HK-2 (cell line): ENCODE measurements at regions not wholly inside any gene's neighbourhood (a gene's known extent, or its start where the extent isn't known, plus 50 kb on each side); places are given as distances from the start of the nearest gene placed in this dataset.

ENCODE experiments used
- DNase-seq: peaks from one replicate; pipeline ENCODE4 v3.0.0-alpha.2; 2018; ENCODE audit not compliant: unreplicated experiment

DNA sequence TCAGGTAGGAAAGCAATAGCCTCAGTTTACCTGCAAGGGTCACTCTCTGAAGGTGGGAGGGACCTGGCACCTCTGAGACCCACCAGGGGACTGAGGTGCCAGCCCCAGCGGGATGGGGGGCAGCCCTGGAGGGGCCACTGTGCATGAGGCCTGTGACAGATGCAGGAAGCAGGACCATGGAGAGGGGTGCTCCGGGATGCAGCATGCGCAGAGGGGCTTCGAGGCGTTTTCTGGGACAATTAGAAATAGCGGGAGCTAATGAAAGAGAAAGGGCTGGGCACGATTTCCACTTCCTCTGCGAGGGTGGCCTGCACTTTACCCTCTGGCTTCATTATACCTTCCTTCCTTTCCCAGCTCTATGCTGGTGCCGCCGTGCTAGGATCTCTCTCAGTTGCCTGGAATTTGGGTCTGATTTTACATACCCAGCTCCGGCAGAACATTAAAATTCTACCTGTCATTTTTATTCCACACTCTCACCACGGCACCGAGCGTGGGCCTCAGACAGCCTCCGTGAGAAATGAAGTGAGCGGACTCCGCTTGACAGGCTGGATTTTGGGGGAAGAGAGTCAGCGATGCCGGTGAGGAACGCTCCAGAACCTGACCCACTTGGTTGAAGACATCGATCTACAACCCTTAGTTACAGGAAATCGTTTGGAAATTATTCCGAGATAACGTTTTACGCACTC is 333.9 kb upstream of the PFKP start:
- no peak for DNase-seq

DNA sequence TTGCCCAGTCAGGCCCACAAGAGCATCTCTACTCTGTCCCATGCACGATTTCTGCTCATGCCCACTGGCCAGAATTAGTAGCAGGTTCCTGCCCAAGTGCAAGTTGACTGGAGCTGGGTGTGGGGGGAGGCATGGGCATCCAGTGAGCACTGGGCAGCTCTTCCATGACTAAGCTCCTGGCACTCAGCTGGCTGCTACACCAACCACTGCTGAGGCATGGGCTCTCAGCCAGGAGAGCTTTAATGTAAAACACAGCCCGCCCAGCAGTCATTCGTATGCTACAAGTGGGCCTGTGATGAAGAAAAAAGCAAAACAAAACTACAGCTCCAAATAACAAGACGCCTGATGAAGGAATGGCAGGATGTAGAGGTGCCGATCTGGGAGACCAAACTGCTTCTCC is 335.4 kb upstream of the PFKP start:
- DNase-seq, result no peak

DNA sequence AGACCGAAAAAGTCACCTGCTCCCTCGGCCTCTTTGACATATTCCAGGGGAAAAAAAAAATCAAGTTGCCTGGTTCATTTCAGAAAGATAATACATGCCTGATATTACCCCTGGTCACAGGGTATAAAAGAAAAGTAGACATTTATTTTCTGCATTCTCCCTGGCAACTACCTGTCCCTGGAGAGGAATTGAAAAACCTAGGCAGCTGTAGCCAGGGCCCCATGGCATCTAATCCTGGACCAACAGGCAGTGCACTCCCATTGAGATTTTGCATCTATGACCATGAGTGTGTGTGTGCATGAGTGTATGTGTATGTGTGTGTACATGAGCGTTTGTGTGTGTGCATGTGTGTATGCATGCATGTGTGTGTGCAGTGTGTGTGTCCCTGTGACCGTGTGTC is 338.2 kb upstream of the PFKP start:
- DNase-seq, result no peak

DNA sequence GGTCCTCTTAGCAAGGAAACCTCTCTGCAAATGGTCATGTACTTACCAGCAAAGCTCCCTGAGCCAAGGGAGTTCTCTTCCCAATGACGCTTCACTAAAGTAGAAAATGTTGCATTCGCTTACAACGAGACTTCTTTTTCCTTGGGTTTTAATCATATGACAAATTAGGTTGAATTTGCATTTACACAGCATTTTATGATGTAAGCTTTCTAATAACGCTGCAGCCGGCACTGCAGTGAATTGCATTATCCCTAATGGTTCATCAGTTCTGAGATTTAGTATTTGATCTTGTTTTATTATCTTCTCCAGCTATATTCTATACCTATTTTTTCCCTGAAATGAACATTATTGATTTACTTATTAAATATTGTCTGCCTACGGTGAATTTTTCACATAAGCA is 339.3 kb upstream of the PFKP start:
- no peak for DNase-seq

DNA sequence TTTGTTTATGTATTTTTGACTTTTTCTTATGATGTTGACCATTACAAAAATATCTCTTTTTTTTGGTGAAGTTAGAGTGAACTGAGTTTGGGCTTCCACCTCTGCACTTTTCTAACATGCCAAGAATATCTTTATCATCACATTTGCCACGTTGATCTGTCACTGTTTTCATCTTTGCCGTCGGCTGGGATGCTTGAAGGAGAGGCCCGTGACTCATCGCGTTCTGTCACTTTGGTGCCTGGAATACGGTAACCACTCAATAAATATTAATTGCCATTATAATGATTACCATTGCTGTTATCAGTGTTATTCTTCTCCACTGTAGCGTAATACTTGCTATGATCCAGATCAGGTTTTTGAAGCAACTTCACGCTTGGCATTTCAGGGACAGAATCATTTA is 350.8 kb upstream of the PFKP start:
- no peak for DNase-seq

DNA sequence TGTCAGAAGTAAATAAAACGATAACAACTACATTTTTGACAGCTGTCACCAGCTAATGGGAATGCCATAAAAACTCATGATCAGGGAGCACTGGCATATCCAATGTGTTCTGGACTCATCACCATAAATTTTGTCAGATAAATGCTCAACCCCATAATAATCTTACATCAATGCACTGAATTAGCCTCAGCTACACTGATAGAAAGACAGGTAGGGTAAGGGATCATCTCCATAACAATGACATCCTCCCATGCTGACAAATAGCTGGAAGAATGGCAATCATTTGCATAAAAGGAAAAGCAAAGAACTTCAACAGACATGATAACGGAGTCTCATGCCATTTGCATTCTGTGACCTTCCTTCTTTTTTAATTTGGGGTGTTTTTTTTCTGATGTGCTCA is 352.8 kb upstream of the PFKP start:
- no peak for DNase-seq

DNA sequence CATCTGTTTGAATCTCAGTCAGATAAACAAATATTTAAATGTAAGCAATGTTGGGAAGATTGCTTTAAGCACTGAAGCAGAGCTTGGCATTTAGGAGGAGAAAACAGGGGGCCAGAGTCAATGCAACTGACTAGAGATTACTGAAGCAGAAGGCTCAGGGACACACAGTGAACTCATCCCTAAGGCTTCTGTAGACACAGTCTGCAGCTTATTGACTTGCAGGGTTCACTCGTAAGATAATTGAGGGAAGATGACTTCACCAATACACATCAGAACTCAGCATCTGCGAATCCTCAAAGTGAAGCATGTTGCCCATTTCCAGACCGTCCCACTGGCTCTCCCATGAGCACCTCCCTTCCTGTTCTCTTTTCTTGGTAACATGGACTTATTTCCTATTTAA is 363.4 kb upstream of the PFKP start:
- DNase-seq, result no peak

DNA sequence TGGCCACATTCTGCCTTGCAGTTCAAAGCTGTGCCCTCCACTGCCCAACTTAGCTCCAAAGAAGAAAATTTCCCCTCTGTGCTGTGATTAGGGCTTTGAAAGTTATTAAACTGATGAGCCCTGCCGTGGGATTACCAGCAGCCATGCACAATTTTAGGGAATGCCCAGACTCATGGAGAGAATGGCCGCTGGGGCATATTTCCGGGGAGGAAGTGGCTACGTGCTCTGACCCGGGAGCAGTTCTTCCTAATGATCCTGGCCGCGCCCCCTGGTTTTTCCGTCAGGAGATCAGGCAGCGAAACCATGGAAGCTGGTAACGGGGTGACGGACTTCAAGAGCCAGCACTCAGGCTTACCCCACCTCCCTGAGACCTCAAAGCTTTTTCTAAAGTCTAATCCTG is 365.5 kb upstream of the PFKP start:
- no peak for DNase-seq

DNA sequence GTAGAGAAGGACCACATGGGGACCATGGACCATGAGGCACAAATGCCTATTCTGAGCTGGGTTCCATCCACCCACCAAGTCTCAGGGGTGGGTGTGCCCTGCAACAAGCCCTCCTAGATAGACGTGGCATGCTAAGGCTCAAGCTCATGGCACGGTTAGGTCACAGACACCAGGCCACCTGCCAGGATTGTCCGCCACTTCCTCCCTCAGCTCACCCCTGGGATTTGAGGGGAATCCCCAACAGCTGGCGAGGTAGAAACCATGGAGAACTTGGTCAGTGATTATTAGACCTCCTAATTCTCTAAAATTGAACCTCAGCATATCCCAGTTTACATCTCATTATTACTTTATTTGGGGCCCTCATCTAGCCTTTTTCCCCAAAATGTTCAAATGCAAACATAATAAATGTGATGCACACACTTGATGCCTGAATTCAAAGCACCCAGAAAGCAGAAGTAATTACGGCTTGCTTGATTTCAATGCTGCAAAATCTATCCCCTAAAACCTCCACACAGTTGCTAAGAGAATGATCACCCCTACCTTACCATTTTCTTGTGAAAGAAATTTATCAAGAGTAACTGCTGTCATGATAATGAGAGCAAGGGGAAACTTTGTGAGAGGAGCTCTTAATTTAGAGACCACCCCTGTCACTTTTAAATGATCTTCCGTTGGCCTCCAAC is 366.6 kb upstream of the PFKP start:
- DNase-seq, result no peak

DNA sequence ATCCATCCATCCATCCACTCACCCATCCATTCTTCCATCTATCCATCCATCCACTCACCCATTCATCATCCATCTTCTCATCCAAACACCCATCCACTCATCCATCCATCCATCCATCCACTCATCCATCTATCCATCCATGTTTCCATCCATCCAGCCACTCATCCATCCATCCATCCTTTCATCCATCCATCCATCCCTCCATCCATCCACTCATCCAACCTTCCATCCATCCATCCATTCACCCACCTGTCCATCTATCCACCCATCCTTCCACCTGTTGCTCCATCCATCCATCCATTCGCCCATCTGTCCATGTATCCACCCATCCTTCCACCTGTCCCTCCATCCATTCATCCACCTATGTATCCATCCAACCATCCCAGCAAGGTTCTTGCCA is 378.4 kb upstream of the PFKP start:
- no peak for DNase-seq

DNA sequence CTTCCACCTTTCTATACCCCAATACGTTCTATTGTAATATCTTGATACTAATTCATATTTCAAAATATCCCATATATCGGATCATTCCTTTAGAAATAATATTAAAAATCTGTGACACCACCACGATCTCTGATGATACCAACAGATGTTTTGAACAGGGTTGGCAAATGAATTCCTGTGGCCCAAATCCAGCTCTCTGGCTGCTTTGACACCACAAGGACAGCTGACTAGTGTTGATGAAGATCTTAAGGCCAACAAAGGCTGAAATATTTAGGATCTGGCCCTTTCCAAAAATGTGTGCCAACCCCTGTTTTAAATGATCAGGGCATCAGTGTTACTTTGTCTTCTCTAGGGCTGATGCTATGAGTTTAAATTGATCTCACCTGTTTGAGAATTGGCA is 380.7 kb upstream of the PFKP start:
- DNase-seq, result no peak

DNA sequence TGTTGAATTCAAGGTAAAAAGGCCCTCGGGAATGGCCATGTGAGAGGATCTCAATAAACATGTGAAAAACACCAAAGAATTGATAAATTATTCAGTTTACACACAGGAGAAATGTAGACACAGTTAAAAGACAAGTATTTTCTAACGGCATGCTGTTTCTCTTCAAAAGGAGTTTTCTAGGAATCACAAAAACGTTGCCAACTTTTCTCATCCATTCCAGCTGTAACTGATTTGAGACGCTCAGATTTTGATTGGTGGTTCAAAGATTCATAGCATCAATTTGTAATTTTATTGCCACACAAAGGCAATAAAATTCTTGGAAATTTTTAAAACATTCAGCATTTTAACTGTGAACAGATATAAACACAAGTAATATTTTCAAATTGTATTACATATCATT is 384.9 kb upstream of the PFKP start:
- no peak for DNase-seq

DNA sequence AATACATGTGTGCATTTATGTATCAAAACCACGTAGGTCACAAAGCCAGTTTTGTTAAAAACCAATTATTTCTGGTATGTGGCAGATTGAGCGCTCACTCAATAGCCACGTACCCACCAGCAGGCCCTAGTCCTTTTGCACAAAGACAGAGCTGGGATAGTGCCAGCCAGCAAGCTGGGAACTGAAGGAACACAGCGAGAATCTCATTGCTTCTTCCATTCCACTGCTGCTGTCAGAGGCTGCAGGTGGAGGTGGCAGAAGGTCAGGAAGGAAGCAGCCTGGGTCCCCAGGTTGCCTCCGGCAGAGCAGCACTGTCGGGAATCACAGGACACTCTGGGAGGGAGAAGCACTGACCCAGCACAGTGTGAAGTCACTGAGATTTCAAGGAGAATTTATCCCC is 385.5 kb upstream of the PFKP start:
- DNase-seq, result no peak

DNA sequence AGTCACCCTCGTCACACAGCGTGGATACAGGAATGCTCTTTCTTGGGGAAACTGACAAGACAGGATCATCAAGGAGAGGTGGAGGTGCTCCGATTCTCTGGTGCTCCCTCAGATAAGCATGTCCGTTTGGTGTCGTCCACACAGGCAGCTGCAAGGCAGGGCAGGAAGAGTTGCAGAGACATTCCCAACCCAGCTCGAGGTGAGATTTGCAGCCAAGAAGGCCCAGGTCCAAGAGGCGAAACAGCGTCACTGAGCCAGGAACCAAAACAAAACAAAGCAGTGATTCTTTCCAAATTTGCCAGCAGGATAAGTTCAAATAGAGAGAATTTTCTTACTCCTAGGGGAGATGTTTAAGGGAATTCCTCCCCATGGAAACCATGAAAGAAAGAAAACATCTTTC is 386.5 kb upstream of the PFKP start:
- no peak for DNase-seq

DNA sequence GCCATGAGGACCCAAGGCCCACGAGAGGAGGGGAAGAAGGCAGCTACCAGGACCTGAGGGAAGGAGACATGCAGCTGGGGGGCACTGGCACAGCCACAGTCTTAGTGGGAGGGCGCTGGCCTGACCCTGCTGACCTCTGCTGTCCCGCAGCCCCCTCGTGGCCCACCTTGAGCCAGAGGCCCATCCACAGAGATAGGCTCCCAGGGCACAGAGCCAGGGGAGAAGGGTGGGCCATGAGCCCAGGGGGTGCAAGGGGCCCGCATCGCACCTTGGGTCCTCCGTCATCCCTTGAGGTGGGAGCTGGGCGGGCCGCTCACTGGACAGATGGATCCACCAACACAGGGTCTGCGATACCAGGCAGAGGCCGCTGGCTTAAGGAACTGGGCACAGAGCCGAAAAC is 387.7 kb upstream of the PFKP start:
- DNase-seq, result no peak

DNA sequence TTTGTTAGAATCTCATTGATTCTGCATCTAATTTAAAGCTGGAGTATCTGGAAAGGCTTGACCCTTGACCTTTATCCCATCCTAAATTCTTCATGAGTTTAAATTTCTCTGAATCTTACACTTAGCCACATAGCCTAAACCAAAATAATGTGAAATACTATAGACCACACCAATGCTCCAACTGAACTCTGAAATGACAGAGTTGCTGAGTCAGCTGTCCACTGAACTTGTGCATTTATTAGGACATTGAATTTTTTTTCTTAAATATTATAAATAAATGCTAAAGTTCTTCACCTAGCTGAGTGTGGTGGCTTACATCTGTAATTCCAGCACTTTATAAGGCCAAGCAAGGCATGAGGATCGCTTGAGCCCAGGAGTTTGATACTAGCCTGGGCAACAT is 390.9 kb upstream of the PFKP start:
- no peak for DNase-seq

DNA sequence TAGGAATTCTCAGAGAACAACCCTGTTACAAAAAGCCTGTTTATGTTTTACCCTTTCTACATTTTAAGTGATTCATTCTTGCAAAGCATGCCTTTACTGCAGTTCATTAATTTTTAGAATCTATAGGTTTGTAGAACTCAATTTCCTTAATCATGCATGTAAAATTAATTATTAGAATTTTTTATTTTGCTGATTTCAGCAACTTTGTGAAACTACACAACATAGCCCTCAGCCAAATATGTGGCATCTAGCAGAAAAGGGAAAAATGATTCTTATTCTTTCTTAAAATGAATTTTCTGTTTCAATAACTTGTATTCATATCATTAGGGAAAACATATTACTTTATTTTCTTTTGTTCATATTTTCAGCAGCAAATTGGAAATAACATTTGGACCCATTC is 392.9 kb upstream of the PFKP start:
- no peak for DNase-seq

DNA sequence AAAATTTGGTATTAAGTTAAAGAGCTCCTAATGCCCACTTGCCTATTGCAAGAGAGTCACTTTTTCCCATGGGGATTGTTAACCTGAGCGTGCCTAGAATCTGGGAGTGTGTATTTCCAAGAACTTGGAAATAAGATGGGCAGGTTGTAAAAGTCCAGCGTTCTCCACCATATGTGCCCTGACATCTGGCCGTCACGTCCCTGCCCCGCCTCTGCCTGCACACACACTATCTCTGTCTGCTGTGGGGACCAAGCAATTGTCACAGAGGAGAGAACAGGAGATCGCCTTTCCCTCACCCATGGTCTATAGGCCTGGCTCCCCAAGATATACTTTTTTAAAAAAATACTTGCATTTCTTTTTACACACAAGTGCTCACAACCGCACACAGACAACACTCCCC is 396.5 kb upstream of the PFKP start:
- DNase-seq, result no peak

DNA sequence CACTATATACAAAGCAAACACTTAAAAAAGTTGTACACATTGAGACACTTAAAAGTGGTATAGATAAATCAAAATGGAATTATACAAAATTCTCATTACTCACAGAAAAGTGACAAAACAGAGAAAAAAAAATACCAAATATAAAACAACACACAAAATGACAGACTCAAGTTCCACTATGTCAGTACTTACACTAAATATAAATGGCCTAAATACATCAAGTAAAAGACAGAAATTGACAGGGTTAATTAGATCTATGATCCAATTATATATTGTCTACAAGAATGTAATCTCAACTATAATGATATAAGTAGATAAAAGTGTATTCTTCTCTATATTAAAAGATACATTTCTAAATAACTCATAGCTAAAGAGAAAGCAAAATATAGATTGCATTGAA is 401.6 kb upstream of the PFKP start:
- DNase-seq, result no peak

DNA sequence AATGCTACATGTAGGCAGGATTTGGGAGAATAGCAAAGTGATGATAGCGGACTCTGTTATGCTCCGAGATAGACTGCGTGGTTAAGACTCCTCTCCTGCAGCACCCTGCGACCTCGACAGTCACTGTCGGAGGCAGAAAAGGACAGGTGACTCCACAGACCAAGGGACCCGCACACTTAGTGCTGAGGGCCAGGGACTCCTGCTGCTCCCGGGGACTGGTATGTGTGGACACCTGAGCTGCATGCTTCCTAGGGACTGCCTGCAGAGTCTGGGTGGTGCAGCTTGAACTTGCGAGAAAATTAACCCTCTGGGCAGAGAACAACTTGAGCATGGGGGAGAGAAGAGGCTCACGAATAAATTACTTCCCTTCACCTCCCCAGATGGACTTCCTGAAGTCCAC is 407.1 kb upstream of the PFKP start:
- no peak for DNase-seq

DNA sequence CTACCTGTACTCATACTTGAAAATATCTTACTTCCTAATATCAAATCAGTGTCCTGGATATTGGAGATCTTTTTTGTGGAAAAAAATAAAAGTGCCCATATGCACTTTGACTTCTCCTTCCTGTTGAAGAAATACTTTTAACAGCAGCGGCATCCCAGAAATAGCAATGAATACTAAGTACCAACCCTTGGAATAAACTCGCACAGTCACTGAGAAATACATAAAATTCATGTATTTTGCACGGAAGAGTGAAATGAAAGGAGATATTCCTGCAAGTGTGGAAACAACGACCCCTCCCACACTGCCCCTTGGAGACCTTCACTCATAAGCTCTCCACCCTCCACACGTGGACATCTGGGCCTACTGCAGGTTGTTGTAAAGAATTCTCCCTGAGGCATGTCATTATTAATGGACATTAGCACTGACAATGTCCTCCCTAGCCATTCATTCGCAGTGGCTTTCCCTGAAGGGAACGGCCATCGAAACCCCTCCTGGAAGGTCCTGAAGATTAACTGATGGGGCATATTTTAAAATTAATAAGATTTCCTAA is 407.6 kb upstream of the PFKP start:
- no peak for DNase-seq

DNA sequence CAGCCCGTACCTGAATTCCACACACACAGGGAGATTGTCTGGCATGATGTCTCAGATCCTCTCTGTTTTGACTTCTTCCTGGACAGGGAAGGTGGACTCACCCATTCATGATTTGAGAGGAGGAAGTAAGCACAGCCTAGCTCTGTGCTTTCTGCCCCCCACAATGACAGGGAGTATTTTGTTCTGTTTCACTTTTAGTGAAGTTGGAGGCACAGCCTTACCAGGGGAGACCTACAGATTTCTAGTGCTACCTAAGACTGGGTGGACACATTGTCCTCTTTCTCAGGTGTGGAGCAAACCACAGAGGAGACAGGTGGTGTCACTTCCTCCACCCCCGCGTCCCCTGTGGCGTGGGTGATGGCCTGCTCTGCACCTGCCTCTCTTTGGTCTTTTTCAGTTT is 408.6 kb upstream of the PFKP start:
- DNase-seq, result no peak

DNA sequence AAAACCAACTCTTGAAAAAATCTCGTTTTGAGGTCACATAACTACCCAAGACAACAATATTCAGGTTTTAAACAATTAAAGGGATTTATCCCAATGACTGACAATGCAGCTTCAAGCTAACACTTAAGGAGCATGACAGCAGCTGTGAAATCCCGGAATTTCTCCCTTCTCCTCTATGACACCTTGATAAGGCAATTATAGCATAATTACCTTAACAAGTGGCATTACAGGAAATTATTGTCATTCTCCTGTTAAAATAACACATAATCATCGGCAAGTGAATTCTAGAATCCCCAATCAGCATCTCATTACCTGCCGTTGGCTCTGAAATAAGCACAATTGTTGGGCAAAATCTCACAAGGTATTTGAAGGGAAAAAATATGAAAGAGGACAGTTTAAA is 417.0 kb upstream of the PFKP start:
- no peak for DNase-seq

DNA sequence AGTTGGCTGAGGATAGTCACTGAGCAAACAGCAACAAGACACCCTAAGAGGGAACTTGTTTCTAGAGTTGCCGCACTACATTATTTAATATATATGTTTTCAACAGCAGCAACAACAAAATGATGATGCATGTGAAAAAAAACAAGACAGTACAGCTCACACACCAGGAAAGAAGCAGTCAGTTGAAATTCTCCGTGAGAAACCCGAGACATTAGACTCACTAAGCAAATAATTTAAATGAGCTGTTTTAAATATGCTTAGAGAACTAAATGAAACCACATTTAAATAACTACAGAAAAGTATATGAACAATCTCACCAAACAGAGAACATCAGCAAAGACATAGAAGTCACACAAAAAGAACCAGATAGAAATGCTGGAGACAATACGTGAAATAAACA is 426.3 kb upstream of the PFKP start:
- no peak for DNase-seq
